DND-41 (cell line): ENCODE measurements at regions not wholly inside any gene's neighbourhood (a gene's known extent, or its start where the extent isn't known, plus 50 kb on each side); places are given as distances from the start of the nearest gene placed in this dataset.

Experiments
- CTCF ChIP-seq: IDR thresholded peaks from 2 replicates; pipeline ENCODE4 v1.5.1; 2012; ENCODE audit warnings: borderline replicate concordance, low read length, moderate library complexity, mild to moderate bottlenecking; ENCODE audit not compliant: poor library complexity, severe bottlenecking; ENCODE audit errors: extremely low read depth
- EZH2 ChIP-seq: IDR thresholded peaks from 3 replicates; pipeline ENCODE4 v1.6.1; 2012; ENCODE audit warnings: borderline replicate concordance, low read depth, mild to moderate bottlenecking, moderate library complexity, low read length, inconsistent platforms; ENCODE audit not compliant: severe bottlenecking

DNA sequence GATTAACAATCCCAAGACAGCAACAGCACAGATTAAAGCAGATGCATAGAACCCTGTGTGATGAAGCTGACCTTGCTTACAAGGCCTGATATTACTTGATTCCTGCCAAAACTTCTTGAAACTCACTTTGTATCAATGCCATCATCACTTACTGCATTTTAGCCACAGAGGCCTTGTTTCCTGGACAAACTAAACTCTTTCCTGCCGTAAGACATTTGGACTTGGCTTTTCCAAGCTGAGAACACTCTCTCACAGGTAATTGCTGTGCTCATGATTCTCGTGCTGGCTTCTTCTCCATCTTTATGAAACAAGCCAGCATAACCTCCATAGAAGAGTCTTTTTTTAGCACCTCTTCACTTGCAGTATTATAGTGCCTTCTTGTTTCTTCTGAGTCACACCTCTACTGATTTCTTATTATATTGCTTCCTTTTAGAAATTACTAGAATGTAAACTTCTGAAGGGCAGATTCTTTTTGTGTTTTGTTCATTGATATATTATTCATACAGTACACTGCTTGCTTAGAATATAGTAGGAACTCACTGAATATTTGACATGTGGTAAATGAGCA, 456.5 kb upstream of the ZNF608 start:
- TF ChIP-seq CTCF (no peak), EZH2 (no peak)
